ENCODE measurements at regions not wholly inside any gene's neighbourhood (a gene's known extent, or its start where the extent isn't known, plus 50 kb on each side); places are given as distances from the start of the nearest gene placed in this dataset.

DNA sequence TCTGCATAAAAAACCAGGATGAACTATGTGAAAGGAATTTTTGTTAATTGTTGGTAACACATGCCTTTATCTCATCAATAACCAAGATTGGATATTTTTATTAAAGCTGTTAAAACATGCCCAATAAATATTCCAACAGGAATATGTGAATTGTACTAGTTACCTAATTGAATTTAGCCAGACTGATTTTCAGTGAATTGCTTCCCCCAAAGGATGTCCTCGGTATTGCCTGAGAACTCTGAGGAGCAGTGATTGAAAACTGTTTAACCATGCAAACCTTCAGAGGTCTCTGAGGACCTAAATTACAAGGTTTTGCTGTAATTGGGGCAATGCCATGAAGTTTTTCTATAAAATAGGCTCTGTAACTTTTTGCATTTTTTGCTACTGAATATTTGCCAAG, 66.6 kb downstream of the BLTP1 start:
- TF ChIP-seq, protein P1, sequence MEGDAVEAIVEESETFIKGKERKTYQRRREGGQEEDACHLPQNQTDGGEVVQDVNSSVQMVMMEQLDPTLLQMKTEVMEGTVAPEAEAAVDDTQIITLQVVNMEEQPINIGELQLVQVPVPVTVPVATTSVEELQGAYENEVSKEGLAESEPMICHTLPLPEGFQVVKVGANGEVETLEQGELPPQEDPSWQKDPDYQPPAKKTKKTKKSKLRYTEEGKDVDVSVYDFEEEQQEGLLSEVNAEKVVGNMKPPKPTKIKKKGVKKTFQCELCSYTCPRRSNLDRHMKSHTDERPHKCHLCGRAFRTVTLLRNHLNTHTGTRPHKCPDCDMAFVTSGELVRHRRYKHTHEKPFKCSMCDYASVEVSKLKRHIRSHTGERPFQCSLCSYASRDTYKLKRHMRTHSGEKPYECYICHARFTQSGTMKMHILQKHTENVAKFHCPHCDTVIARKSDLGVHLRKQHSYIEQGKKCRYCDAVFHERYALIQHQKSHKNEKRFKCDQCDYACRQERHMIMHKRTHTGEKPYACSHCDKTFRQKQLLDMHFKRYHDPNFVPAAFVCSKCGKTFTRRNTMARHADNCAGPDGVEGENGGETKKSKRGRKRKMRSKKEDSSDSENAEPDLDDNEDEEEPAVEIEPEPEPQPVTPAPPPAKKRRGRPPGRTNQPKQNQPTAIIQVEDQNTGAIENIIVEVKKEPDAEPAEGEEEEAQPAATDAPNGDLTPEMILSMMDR (IDR thresholded peaks at IDR 0.05; ENCODE audit: poor library complexity): peak; percentile 19
- no peak for TF ChIP-seq EZH2 (IDR thresholded peaks at IDR 0.05; ENCODE audit: borderline replicate concordance)
- no peak for TF ChIP-seq EZH2phosphoT487 (IDR thresholded peaks at IDR 0.05; ENCODE audit: low read depth, severe bottlenecking, unreplicated experiment)
